ENCODE measurements at regions not wholly inside any gene's neighbourhood (a gene's known extent, or its start where the extent isn't known, plus 50 kb on each side); places are given as distances from the start of the nearest gene placed in this dataset.

DNA sequence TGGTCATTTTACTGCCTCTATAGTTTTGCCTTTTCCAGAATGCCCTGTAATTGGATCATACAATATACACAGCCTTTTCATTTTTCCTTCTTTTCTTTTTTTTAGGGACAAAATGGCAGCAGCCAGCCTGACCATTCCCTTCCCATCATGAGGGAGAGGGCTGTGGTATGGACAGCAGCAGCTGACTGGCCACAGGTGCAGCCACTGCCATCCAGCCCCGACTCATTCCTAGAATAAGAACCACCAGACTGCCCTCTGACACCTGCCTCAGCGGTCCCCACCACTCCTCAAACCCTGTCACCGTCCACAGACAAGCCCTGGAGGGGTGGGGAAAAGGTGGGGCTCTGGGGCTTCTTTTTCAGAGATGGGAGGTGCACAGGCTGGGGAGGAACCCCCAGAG lies 92.8 kb downstream of the EPDR1 start:
- TF ChIP-seq TOX (CRISPR knock-in tag; IDR thresholded peaks at IDR 0.05; ENCODE audit: borderline replicate concordance) (no peak), CSDC2 (CRISPR knock-in tag; IDR thresholded peaks at IDR 0.05) (no peak), ZNF565 (CRISPR knock-in tag; conservative IDR thresholded peaks at IDR 0.05; ENCODE audit: low read depth) (no peak), GLIS3 (CRISPR knock-in tag; IDR thresholded peaks at IDR 0.05) (no peak), BACH2 (CRISPR knock-in tag; IDR thresholded peaks at IDR 0.05; ENCODE audit: borderline replicate concordance) (no peak), ARNTL (CRISPR knock-in tag; IDR thresholded peaks at IDR 0.05; ENCODE audit: borderline replicate concordance, low read depth) (no peak), OSR1 (CRISPR knock-in tag; IDR thresholded peaks at IDR 0.05) (no peak), RARB (CRISPR knock-in tag; IDR thresholded peaks at IDR 0.05) (no peak)
- TF ChIP-seq, protein P1, sequence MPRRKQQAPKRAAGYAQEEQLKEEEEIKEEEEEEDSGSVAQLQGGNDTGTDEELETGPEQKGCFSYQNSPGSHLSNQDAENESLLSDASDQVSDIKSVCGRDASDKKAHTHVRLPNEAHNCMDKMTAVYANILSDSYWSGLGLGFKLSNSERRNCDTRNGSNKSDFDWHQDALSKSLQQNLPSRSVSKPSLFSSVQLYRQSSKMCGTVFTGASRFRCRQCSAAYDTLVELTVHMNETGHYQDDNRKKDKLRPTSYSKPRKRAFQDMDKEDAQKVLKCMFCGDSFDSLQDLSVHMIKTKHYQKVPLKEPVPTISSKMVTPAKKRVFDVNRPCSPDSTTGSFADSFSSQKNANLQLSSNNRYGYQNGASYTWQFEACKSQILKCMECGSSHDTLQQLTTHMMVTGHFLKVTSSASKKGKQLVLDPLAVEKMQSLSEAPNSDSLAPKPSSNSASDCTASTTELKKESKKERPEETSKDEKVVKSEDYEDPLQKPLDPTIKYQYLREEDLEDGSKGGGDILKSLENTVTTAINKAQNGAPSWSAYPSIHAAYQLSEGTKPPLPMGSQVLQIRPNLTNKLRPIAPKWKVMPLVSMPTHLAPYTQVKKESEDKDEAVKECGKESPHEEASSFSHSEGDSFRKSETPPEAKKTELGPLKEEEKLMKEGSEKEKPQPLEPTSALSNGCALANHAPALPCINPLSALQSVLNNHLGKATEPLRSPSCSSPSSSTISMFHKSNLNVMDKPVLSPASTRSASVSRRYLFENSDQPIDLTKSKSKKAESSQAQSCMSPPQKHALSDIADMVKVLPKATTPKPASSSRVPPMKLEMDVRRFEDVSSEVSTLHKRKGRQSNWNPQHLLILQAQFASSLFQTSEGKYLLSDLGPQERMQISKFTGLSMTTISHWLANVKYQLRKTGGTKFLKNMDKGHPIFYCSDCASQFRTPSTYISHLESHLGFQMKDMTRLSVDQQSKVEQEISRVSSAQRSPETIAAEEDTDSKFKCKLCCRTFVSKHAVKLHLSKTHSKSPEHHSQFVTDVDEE (CRISPR knock-in tag; IDR thresholded peaks at IDR 0.05): no peak
- TF ChIP-seq, protein P2, sequence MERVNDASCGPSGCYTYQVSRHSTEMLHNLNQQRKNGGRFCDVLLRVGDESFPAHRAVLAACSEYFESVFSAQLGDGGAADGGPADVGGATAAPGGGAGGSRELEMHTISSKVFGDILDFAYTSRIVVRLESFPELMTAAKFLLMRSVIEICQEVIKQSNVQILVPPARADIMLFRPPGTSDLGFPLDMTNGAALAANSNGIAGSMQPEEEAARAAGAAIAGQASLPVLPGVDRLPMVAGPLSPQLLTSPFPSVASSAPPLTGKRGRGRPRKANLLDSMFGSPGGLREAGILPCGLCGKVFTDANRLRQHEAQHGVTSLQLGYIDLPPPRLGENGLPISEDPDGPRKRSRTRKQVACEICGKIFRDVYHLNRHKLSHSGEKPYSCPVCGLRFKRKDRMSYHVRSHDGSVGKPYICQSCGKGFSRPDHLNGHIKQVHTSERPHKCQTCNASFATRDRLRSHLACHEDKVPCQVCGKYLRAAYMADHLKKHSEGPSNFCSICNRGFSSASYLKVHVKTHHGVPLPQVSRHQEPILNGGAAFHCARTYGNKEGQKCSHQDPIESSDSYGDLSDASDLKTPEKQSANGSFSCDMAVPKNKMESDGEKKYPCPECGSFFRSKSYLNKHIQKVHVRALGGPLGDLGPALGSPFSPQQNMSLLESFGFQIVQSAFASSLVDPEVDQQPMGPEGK (CRISPR knock-in tag; IDR thresholded peaks at IDR 0.05; ENCODE audit: borderline replicate concordance): no peak
- TF ChIP-seq, protein P3, sequence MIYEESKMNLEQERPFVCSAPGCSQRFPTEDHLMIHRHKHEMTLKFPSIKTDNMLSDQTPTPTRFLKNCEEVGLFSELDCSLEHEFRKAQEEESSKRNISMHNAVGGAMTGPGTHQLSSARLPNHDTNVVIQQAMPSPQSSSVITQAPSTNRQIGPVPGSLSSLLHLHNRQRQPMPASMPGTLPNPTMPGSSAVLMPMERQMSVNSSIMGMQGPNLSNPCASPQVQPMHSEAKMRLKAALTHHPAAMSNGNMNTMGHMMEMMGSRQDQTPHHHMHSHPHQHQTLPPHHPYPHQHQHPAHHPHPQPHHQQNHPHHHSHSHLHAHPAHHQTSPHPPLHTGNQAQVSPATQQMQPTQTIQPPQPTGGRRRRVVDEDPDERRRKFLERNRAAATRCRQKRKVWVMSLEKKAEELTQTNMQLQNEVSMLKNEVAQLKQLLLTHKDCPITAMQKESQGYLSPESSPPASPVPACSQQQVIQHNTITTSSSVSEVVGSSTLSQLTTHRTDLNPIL (CRISPR knock-in tag; IDR thresholded peaks at IDR 0.05; ENCODE audit: low read depth): no peak
- TF ChIP-seq, protein P4, sequence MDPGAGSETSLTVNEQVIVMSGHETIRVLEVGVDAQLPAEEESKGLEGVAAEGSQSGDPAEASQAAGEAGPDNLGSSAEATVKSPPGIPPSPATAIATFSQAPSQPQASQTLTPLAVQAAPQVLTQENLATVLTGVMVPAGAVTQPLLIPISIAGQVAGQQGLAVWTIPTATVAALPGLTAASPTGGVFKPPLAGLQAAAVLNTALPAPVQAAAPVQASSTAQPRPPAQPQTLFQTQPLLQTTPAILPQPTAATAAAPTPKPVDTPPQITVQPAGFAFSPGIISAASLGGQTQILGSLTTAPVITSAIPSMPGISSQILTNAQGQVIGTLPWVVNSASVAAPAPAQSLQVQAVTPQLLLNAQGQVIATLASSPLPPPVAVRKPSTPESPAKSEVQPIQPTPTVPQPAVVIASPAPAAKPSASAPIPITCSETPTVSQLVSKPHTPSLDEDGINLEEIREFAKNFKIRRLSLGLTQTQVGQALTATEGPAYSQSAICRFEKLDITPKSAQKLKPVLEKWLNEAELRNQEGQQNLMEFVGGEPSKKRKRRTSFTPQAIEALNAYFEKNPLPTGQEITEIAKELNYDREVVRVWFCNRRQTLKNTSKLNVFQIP (CRISPR knock-in tag; IDR thresholded peaks at IDR 0.05; ENCODE audit: borderline replicate concordance, low read depth): no peak
- TF ChIP-seq, protein P5, sequence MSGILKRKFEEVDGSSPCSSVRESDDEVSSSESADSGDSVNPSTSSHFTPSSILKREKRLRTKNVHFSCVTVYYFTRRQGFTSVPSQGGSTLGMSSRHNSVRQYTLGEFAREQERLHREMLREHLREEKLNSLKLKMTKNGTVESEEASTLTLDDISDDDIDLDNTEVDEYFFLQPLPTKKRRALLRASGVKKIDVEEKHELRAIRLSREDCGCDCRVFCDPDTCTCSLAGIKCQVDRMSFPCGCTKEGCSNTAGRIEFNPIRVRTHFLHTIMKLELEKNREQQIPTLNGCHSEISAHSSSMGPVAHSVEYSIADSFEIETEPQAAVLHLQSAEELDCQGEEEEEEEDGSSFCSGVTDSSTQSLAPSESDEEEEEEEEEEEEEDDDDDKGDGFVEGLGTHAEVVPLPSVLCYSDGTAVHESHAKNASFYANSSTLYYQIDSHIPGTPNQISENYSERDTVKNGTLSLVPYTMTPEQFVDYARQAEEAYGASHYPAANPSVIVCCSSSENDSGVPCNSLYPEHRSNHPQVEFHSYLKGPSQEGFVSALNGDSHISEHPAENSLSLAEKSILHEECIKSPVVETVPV (CRISPR knock-in tag; IDR thresholded peaks at IDR 0.05): no peak
- no peak for ATAC-seq

DNA sequence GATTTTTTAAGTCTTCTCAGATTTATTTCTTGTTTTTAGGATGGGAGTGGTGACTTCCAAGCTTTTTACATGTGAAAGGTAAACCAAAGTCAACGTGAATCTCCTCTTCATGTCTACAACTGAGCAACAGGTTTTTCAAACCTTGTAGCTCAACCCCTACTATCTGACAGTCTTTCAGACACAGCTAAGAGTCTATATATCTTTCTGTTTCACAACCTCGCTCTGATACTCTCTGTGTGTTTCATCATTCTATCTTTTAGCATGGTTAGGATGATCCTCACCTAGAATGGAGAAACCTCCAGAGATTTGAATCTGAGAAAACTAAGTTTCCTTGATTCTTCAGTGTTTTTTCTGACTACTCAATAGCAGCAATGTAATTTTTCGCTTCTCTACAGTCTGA lies 96.1 kb downstream of the EPDR1 start:
- no peak for TF ChIP-seq TCF4 (CRISPR knock-in tag; IDR thresholded peaks at IDR 0.05; ENCODE audit: borderline replicate concordance)
- no peak for TF ChIP-seq BACH2 (CRISPR knock-in tag; IDR thresholded peaks at IDR 0.05; ENCODE audit: borderline replicate concordance)
- TF ChIP-seq, protein P1 (CRISPR knock-in tag; IDR thresholded peaks at IDR 0.05): no peak
- no peak for TF ChIP-seq ZC3H10 (CRISPR knock-in tag; IDR thresholded peaks at IDR 0.05)
- TF ChIP-seq, protein P4 (CRISPR knock-in tag; IDR thresholded peaks at IDR 0.05; ENCODE audit: borderline replicate concordance, low read depth): no peak
- TF ChIP-seq TOX (CRISPR knock-in tag; IDR thresholded peaks at IDR 0.05; ENCODE audit: borderline replicate concordance): no peak
- no peak for TF ChIP-seq ZNF8 (CRISPR knock-in tag; IDR thresholded peaks at IDR 0.05)
- no peak for TF ChIP-seq PPARA (CRISPR knock-in tag; IDR thresholded peaks at IDR 0.05; ENCODE audit: borderline replicate concordance)
- no peak for ATAC-seq

Data from SK-N-SH treated with all-trans-retinoic acid at 6 μM for 48 hours (cell line).